Hepatocyte (in vitro differentiated cells): ENCODE measurements at regions not wholly inside any gene's neighbourhood (a gene's known extent, or its start where the extent isn't known, plus 50 kb on each side); places are given as distances from the start of the nearest gene placed in this dataset.

Experiments used
- DNase-seq: peaks from one replicate; pipeline ENCODE4 v3.0.0-alpha.2; 2016; ENCODE audit warnings: low spot score
- H2AFZ ChIP-seq: fragments of 200-600 bp; sonication (generic); 2 replicates; pipeline ENCODE4 v1.6.0; 2016; ENCODE audit warnings: antibody characterized with exemption, mild to moderate bottlenecking
- H3K27ac ChIP-seq: fragments of 200-600 bp; sonication (generic); 2 replicates; pipeline ENCODE4 v1.5.1; 2016; ENCODE audit warnings: mild to moderate bottlenecking
- H3K27me3 ChIP-seq: fragments of 200-600 bp; sonication (generic); 2 replicates; pipeline ENCODE4 v1.6.1; 2016
- H3K36me3 ChIP-seq: fragments of 200-600 bp; sonication (generic); replicated peaks from 2 replicates; pipeline ENCODE4 v1.5.1; 2016; ENCODE audit warnings: low read depth; ENCODE audit not compliant: insufficient read depth
- H3K4me1 ChIP-seq: fragments of 200-600 bp; sonication (generic); 2 replicates; pipeline ENCODE4 v1.5.1; 2016; ENCODE audit warnings: mild to moderate bottlenecking, moderate library complexity; ENCODE audit not compliant: insufficient read depth
- H3K4me2 ChIP-seq: fragments of 200-600 bp; sonication (generic); 2 replicates; pipeline ENCODE4 v1.6.0; 2016
- H3K4me3 ChIP-seq: fragments of 200-600 bp; sonication (generic); 2 replicates; pipeline ENCODE4 v1.5.1; 2016; ENCODE audit warnings: mild to moderate bottlenecking
- H3K79me2 ChIP-seq: fragments of 200-600 bp; sonication (generic); 2 replicates; pipeline ENCODE4 v1.6.0; 2017; ENCODE audit warnings: mild to moderate bottlenecking
- H3K9me2 ChIP-seq: fragments of 200-600 bp; sonication (generic); replicated peaks from 2 replicates; pipeline ENCODE4 v1.6.0; 2017; ENCODE audit warnings: mild to moderate bottlenecking; ENCODE audit not compliant: insufficient read depth
- H3K9me3 ChIP-seq: fragments of 200-600 bp; sonication (generic); 2 replicates; pipeline ENCODE4 v1.5.1; 2016; ENCODE audit warnings: low read depth, mild to moderate bottlenecking
- H4K20me1 ChIP-seq: fragments of 200-600 bp; sonication (generic); 2 replicates; pipeline ENCODE4 v1.6.0; 2016; ENCODE audit warnings: mild to moderate bottlenecking; ENCODE audit not compliant: insufficient read depth, poor library complexity, severe bottlenecking
- CTCF ChIP-seq: fragments of 200-600 bp; sonication (generic); IDR thresholded peaks from 2 replicates; pipeline ENCODE4 v1.5.1; 2016; ENCODE audit warnings: antibody characterized with exemption, mild to moderate bottlenecking; ENCODE audit not compliant: poor library complexity
- EZH2 ChIP-seq: fragments of 200-600 bp; sonication (generic); IDR thresholded peaks from 2 replicates; pipeline ENCODE4 v1.6.1; 2016; ENCODE audit warnings: antibody characterized with exemption, mild to moderate bottlenecking, borderline replicate concordance
- EZH2phosphoT487 ChIP-seq: fragments of 200-600 bp; sonication (generic); IDR thresholded peaks from one replicate; pipeline ENCODE4 v1.6.1; 2018; ENCODE audit warnings: antibody characterized with exemption, mild to moderate bottlenecking, low read depth, moderate library complexity; ENCODE audit not compliant: unreplicated experiment, severe bottlenecking
- WGBS: methylation state at CpG from one replicate; pipeline ENCODE4 v1.1.6; 2016; ENCODE audit warnings: low lambda C conversion rate; ENCODE audit errors: missing lambda C conversion rate; 5-methylcytosine and 5-hydroxymethylcytosine counted together

GRCh38 chr4:133812236-133812635 lies 389.4 kb downstream of the PABPC4L start:
- Histone ChIP-seq H3K27ac (no peak overlapping the region), H3K9me2 (no peaks in the 10 kb centered on the region), H3K4me1 (no peaks in the 10 kb centered on the region), H3K9me3 (no peaks in the 10 kb centered on the region), H3K36me3 (no peaks in the 10 kb centered on the region), H3K4me3 (no peak overlapping the region), H3K4me2 (no peak overlapping the region), H4K20me1 (no peaks in the 10 kb centered on the region), H3K27me3 (no peaks in the 10 kb centered on the region), H2AFZ (no peak overlapping the region), H3K79me2 (no peaks in the 10 kb centered on the region)
- TF ChIP-seq CTCF (no peak), EZH2 (no peak), EZH2phosphoT487 (no peak)
- no peak for DNase-seq

- no peaks in the 10 kb centered on the region for H4K20me1 ChIP-seq
- no peaks in the 10 kb centered on the region for H3K9me2 ChIP-seq
- 75% methylated on average over 3 of the region's 3 CpGs for WGBS
Observed at GRCh38 chr4:133808151-133808550, 393.4 kb downstream of the PABPC4L start.

GRCh38 chr4:133803341-133803740 lies 398.2 kb downstream of the PABPC4L start:
- Histone ChIP-seq H3K27ac (no peak overlapping the region), H3K9me3 (no peaks in the 10 kb centered on the region), H3K4me2 (no peak overlapping the region), H3K4me1 (no peaks in the 10 kb centered on the region), H2AFZ (no peak overlapping the region), H3K27me3 (no peaks in the 10 kb centered on the region), H3K4me3 (no peak overlapping the region), H3K36me3 (no peaks in the 10 kb centered on the region), H4K20me1 (no peaks in the 10 kb centered on the region), H3K79me2 (no peaks in the 10 kb centered on the region), H3K9me2 (no peaks in the 10 kb centered on the region)
- DNase-seq, result no peak
- WGBS, result 96% methylated on average over 2 of the region's 2 CpGs
- no peak for TF ChIP-seq CTCF
- no peak for TF ChIP-seq EZH2
- no peak for TF ChIP-seq EZH2phosphoT487

More at GRCh38 chr4:133808151-133808550, 393.4 kb downstream of the PABPC4L start:
- Histone ChIP-seq H3K79me2 (no peaks in the 10 kb centered on the region), H3K4me1 (no peaks in the 10 kb centered on the region), H3K4me3 (no peak overlapping the region), H3K27me3 (no peaks in the 10 kb centered on the region), H3K36me3 (no peaks in the 10 kb centered on the region), H3K27ac (no peak overlapping the region), H3K9me3 (no peaks in the 10 kb centered on the region), H2AFZ (no peak overlapping the region), H3K4me2 (no peak overlapping the region)
- no peak for TF ChIP-seq CTCF
- no peak for TF ChIP-seq EZH2
- TF ChIP-seq EZH2phosphoT487, result no peak
- no peak for DNase-seq

- DNase-seq, result no peak
- WGBS, result 89% methylated on average over 3 of the region's 3 CpGs
- TF ChIP-seq CTCF (no peak), EZH2phosphoT487 (no peak), EZH2 (no peak)
- H3K36me3 ChIP-seq, result no peaks in the 10 kb centered on the region
- H3K4me2 ChIP-seq, result no peak overlapping the region
- H2AFZ ChIP-seq, result no peak overlapping the region
- H3K4me1 ChIP-seq, result no peaks in the 10 kb centered on the region
- H3K27ac ChIP-seq, result no peak overlapping the region
- no peaks in the 10 kb centered on the region for H4K20me1 ChIP-seq
- H3K4me3 ChIP-seq, result no peak overlapping the region
- H3K79me2 ChIP-seq, result no peaks in the 10 kb centered on the region
- H3K9me2 ChIP-seq, result no peaks in the 10 kb centered on the region
- H3K27me3 ChIP-seq, result no peaks in the 10 kb centered on the region
- no peaks in the 10 kb centered on the region for H3K9me3 ChIP-seq
Observed at GRCh38 chr4:133802359-133803140, 399.0 kb downstream of the PABPC4L start.
